OCI-LY1 (cell line): ENCODE measurements at regions not wholly inside any gene's neighbourhood (a gene's known extent, or its start where the extent isn't known, plus 50 kb on each side); places are given as distances from the start of the nearest gene placed in this dataset.

ENCODE experiments used
- H2AFZ ChIP-seq: fragments of 200-600 bp; sonication (generic), shearing (Covaris generic); 2 replicates; pipeline ENCODE4 v1.6.0; 2014; ENCODE audit warnings: antibody characterized with exemption, mild to moderate bottlenecking, low read length
- H3F3A ChIP-seq: fragments of 200-600 bp; sonication (generic), shearing (Covaris generic); 2 replicates; pipeline ENCODE4 v1.6.0; 2014; ENCODE audit warnings: mild to moderate bottlenecking, antibody characterized with exemption, low read length, moderate library complexity; ENCODE audit not compliant: insufficient read depth
- H3K27ac ChIP-seq: fragments of 200-600 bp; sonication (generic); 2 replicates; pipeline ENCODE4 v1.5.1; 2014; ENCODE audit warnings: low read length, mixed run types, mild to moderate bottlenecking, low read depth; ENCODE audit not compliant: poor library complexity, severe bottlenecking
- H3K27me3 ChIP-seq: fragments of 200-600 bp; sonication (generic); 2 replicates; pipeline ENCODE4 v1.6.0; 2014; ENCODE audit warnings: antibody characterized with exemption, mild to moderate bottlenecking, low read length, moderate library complexity; ENCODE audit not compliant: insufficient read depth
- H3K36me3 ChIP-seq: fragments of 200-600 bp; sonication (generic); 2 replicates; pipeline ENCODE4 v1.6.1; 2014; ENCODE audit warnings: mild to moderate bottlenecking, antibody characterized with exemption, low read length, moderate library complexity, mixed read lengths; ENCODE audit not compliant: insufficient read depth
- H3K4me1 ChIP-seq: fragments of 200-600 bp; sonication (generic); 2 replicates; pipeline ENCODE4 v1.5.1; 2014; ENCODE audit warnings: mild to moderate bottlenecking, low read length, moderate library complexity; ENCODE audit not compliant: insufficient read depth, severe bottlenecking
- H3K4me2 ChIP-seq: fragments of 200-600 bp; sonication (generic), shearing (Covaris generic); 2 replicates; pipeline ENCODE4 v1.6.1; 2014; ENCODE audit warnings: low read length
- H3K4me3 ChIP-seq: fragments of 200-600 bp; sonication (generic); 2 replicates; pipeline ENCODE4 v1.5.1; 2014; ENCODE audit warnings: low read length, low read depth, mild to moderate bottlenecking, mixed read lengths; ENCODE audit not compliant: poor library complexity, severe bottlenecking
- H3K79me2 ChIP-seq: fragments of 200-600 bp; shearing (Covaris generic); 2 replicates; pipeline ENCODE4 v1.6.1; 2016; ENCODE audit warnings: mixed run types, low read length, mixed read lengths; ENCODE audit not compliant: insufficient read depth
- H3K9ac ChIP-seq: fragments of 200-600 bp; sonication (generic), shearing (Covaris generic); 2 replicates; pipeline ENCODE4 v1.6.1; 2014; ENCODE audit warnings: mild to moderate bottlenecking, low read length, mixed read lengths
- H3K9me2 ChIP-seq: fragments of 200-600 bp; sonication (generic), shearing (Covaris generic); 2 replicates; pipeline ENCODE4 v1.6.1; 2014; ENCODE audit warnings: low read depth, mild to moderate bottlenecking, low read length, mixed read lengths
- H3K9me3 ChIP-seq: fragments of 200-600 bp; shearing (Covaris generic); 2 replicates; pipeline ENCODE4 v1.6.1; 2014; ENCODE audit warnings: low read length, mixed read lengths
- H4K20me1 ChIP-seq: fragments of 200-600 bp; sonication (generic), shearing (Covaris generic); 2 replicates; pipeline ENCODE4 v1.6.0; 2016; ENCODE audit warnings: mild to moderate bottlenecking, low read length; ENCODE audit not compliant: insufficient read depth
- CTCF ChIP-seq: fragments of 200-600 bp; sonication (generic), shearing (Covaris generic); IDR thresholded peaks from 2 replicates; pipeline ENCODE4 v1.5.1; 2017; ENCODE audit warnings: mild to moderate bottlenecking, antibody characterized with exemption, low read length, moderate library complexity, mixed read lengths
- EZH2 ChIP-seq: fragments of 200-600 bp; sonication (generic), shearing (Covaris generic); IDR thresholded peaks from 2 replicates; pipeline ENCODE4 v1.8.0; 2017; ENCODE audit warnings: borderline replicate concordance, mixed run types, mild to moderate bottlenecking, antibody characterized with exemption, low read length, moderate library complexity, mixed read lengths

GRCh38 chr13:47008318-47008717 lies 111.5 kb upstream of the HTR2A start:
- H3K9me2 ChIP-seq, result no peaks in the 10 kb centered on the region
- H3K4me3 ChIP-seq, result no peak overlapping the region
- TF ChIP-seq CTCF, result no peak
- TF ChIP-seq EZH2, result no peak
- H3K27ac ChIP-seq, result no peak overlapping the region
- H3K4me2 ChIP-seq, result no peak overlapping the region
- H4K20me1 ChIP-seq, result no peaks in the 10 kb centered on the region
- no peak overlapping the region for H2AFZ ChIP-seq
- H3K27me3 ChIP-seq, result no peaks in the 10 kb centered on the region
- no peaks in the 10 kb centered on the region for H3K4me1 ChIP-seq
- no peaks in the 10 kb centered on the region for H3K9me3 ChIP-seq
- no peak overlapping the region for H3K9ac ChIP-seq
- no peaks in the 10 kb centered on the region for H3K79me2 ChIP-seq
- no peaks in the 10 kb centered on the region for H3F3A ChIP-seq
- no peaks in the 10 kb centered on the region for H3K36me3 ChIP-seq

DNA sequence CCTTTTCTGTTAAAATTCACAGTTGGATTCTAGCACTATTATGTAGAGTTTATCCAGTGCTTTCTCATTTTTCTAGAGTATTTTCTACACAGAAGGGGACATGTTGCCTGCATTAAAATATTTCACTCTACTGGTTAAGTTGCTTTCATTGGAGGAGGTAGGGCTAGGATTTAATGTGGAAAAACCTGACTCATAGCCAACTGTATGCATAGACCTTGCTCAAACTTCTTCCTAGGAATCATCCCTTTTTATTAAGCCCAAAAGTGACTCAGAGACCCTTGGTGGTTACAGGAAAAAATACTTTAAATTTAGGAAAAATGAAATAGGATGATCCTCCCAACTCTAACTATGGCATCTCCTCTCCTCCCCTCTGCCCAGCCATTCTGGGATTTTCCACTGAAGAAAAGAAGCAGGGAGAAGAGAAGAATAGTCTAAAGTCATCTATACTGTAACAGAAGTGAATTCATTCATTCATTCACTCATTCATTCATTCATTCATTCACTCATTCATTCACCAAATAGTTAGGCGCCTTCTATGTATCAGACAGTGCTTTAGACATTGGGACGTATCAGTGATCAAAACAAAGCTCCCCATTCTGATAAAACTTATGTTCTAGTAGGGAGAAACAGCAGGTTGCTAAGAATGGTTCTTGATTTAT lies 109.0 kb upstream of the HTR2A start:
- H4K20me1 ChIP-seq, result no peaks in the 10 kb centered on the region
- H2AFZ ChIP-seq, result no peak overlapping the region
- no peak overlapping the region for H3K4me3 ChIP-seq
- H3K79me2 ChIP-seq, result no peaks in the 10 kb centered on the region
- H3K4me2 ChIP-seq, result no peak overlapping the region
- no peaks in the 10 kb centered on the region for H3K9me3 ChIP-seq
- H3K9ac ChIP-seq, result no peak overlapping the region
- no peaks in the 10 kb centered on the region for H3F3A ChIP-seq
- no peaks in the 10 kb centered on the region for H3K36me3 ChIP-seq
- no peaks in the 10 kb centered on the region for H3K9me2 ChIP-seq
- no peaks in the 10 kb centered on the region for H3K27me3 ChIP-seq
- H3K4me1 ChIP-seq, result no peaks in the 10 kb centered on the region
- no peak overlapping the region for H3K27ac ChIP-seq
- no peak for TF ChIP-seq EZH2
- no peak for TF ChIP-seq CTCF

- Histone ChIP-seq H2AFZ (no peak overlapping the region), H3K4me2 (no peak overlapping the region), H3K9ac (no peak overlapping the region), H3K9me3 (no peaks in the 10 kb centered on the region), H3K4me3 (no peak overlapping the region), H3K27me3 (no peaks in the 10 kb centered on the region), H3K79me2 (no peaks in the 10 kb centered on the region), H3K36me3 (no peaks in the 10 kb centered on the region), H3F3A (no peaks in the 10 kb centered on the region), H3K4me1 (no peaks in the 10 kb centered on the region), H4K20me1 (no peaks in the 10 kb centered on the region), H3K27ac (no peak overlapping the region), H3K9me2 (no peaks in the 10 kb centered on the region)
- TF ChIP-seq CTCF, result no peak
- TF ChIP-seq EZH2, result no peak
Observed at GRCh38 chr13:47004540-47004939, 107.7 kb upstream of the HTR2A start.
